ENCODE measurements at regions not wholly inside any gene's neighbourhood (a gene's known extent, or its start where the extent isn't known, plus 50 kb on each side); places are given as distances from the start of the nearest gene placed in this dataset.
A peak's percentile ranks its signal among the peaks of the same experiment; 100 is the strongest.
"Not testable (repeated sequence)": the region's sequence is repeated elsewhere in the genome, so short reads cannot be mapped to it uniquely, and the experiment has no call there.

DNA sequence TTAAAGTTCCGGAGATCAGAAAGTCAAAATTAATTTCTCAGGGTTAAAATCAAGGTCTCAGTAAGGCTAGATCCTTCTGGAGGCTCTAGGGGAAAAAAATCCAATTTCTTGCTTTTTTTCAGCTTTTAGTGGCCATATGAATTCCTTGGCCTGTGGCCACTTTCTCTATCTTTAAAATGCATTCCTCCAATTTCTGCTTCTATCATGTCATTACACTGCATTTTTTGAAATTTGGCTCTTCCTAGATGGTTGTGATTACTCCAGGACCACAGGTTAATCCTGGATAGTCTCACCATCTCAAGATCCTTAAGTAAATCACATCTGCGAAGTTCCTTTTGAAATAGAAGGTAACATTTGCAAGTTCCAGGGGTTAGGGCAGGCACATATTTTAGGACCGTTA, 1294.9 kb upstream of the CITED2 start:
- DNase-seq (ENCODE audit: low read depth), result no peak

- DNase-seq (ENCODE audit: low read depth), result no peak
Measured at GRCh38 chr6:140663772-140664171, 1289.3 kb upstream of the CITED2 start.

- DNase-seq (ENCODE audit: low read depth), result no peak
Measured at GRCh38 chr6:140663094-140663493, 1288.6 kb upstream of the CITED2 start.

GRCh38 chr6:140661691-140662090, 1287.2 kb upstream of the CITED2 start:
- DNase-seq (ENCODE audit: low read depth), result peak; percentile 69

GRCh38 chr6:140660295-140660694, 1285.8 kb upstream of the CITED2 start:
- no peak for DNase-seq (ENCODE audit: low read depth)

GRCh38 chr6:140653972-140654371, 1279.5 kb upstream of the CITED2 start:
- no peak for DNase-seq (ENCODE audit: low read depth)

DNA sequence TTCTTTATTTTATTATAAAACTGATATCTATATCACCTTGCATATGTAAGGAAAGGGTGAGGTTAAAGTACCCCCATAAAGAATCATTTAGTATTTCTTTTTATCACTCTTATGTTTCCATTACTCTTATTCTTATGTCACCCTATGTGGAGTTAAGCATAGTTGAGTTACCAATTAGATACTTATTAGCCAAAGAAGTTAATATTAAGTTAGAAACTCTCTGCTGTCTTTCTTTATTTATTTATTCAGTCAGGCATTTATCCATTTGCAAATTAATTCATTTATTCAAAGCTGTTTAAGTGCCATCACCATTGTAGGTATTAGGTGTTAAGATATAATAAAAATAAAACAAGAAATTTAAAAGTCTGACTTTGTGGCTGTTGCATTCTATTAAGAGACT, 1279.1 kb upstream of the CITED2 start:
- DNase-seq (ENCODE audit: low read depth), result no peak

- DNase-seq (ENCODE audit: low read depth), result not testable (repeated sequence)
Measured at GRCh38 chr6:140649502-140649901, 1275.1 kb upstream of the CITED2 start.

DNA sequence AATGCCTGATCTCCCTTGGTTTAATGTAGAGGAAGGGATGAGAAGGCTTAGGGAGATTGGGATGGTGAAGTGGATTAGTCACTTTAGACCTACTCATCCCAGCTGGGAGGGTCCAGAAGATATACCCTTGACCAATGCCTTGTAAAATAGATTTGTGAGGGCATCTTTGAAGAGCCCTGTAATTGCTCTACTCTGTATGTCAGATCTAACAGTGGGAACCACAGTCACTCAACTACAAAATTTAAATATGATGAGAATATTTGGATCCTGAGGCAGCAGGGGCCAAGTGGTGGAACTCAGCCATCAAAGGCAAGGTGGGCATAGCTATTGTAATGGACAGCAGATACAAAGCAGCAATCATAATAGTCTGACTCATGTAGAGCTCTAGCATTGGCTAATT, 1272.9 kb upstream of the CITED2 start:
- not testable (repeated sequence) for DNase-seq (ENCODE audit: low read depth)

DNA sequence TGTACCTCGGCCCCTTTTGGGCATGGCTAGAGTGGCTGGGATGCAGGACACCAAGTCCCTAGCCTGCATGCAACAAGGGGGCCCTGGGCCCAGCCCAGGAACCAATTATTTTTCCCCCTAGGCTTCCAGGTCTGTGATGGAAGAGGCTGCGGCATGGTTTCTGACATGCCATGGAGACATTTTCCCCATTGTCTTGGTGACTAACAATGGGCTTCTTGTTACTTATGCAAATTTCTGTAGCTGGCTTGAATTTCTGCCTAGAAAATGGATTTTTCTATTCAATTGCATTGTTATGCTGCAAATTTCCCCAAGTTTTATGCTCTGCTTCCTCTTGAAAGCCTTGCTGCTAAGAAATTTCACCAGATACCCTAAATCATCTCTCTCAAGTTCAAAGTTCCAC, 1269.6 kb upstream of the CITED2 start:
- no peak for DNase-seq (ENCODE audit: low read depth)

GRCh38 chr6:140641412-140641811, 1267.0 kb upstream of the CITED2 start:
- DNase-seq (ENCODE audit: low read depth), result no peak

DNA sequence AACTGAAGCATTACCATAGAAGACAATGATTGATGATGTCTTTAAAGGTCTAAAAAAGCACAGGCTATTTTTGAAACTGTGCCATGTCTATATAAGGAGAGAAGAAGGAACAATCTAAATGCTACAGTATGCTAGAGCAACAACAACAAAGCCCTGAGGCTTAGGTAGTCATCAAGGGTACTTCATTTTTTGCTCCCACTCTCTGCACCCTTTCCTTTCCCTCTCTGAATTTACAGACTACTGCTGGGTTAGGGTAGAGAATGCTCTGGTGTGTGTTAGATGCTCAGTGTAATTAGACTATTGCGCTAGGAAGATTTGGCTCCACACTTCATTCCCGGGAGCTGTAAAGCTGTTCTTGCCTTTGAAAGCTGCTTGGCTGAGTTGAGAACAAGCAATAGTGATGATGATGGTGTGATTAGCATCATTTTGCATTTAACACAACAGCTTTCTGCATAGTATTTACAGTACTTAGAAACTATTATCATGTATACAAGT, 1262.5 kb upstream of the CITED2 start:
- DNase-seq (ENCODE audit: low read depth), result no peak

DNA sequence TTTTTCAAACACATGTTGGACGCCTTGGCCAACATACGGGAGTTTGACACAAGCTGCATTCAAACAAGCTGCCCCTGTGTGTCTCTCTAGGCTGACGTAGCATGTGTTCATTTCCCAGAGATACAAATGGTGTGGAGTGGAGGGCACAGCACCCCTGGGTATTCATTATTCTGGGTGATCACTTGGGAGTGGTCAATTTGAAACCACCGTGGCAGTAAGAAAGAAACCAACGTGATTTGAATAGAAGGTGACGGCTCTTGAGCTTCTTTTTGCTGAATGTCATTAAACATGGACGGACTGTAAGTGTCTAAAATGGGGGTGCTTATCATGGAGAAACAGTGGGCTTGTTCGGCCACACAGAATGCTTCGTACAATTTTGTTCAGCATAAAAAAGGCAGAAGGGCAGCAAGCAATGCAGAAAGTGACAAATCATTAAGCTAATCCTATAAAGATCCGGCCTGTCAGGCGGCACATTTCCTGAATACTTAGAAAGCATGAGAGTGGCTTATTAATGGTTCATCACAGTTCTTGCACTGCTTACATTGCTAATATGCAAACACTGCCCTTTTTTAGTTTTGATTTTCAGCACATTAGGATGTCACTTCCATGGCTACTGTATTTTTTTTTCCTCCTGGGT, 1261.9 kb upstream of the CITED2 start:
- DNase-seq (ENCODE audit: low read depth), result no peak

- no peak for DNase-seq (ENCODE audit: low read depth)
Measured at GRCh38 chr6:140627002-140627401, 1252.6 kb upstream of the CITED2 start.

GRCh38 chr6:140623498-140623897, 1249.0 kb upstream of the CITED2 start:
- peak; percentile 55 for DNase-seq (ENCODE audit: low read depth)

DNA sequence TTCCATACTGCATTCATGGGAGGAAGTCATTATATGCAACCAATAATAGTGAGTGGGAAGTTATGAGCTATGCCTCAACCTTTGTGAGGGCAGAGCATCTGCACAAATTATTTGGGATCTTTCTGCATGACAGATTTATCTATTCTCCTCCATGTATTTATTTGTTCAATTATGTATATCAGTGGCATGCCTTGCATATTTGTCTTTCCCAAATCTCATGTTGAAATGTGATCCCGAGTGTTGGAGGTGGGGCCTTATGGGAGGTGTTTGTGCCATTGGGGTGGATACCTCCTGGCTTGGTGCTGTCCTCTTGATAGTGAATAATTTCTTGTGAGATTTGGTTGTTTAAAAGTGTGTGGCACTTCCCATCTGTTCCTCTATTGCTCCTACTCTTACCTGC, 1246.0 kb upstream of the CITED2 start:
- DNase-seq (ENCODE audit: low read depth), result no peak

DNA sequence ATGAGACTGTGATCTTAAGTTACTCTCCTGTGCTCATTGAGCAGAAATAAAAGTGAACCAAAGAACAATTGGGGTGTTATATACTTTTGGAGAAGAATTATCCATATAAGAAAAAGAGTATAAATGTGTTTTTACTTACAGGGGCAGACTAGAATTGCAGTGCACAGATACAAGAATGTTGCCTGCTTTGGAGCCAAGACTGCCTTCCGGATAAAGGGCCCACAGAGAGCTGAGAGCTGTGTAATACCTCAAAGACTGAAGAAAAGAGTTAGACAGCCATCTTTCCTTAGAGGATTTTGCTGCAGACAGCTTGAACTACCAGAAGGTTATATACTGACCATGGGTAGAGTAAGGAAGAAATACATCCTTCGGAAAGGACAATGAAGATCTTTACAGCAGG, 1235.5 kb upstream of the CITED2 start:
- no peak for DNase-seq (ENCODE audit: low read depth)

DNA sequence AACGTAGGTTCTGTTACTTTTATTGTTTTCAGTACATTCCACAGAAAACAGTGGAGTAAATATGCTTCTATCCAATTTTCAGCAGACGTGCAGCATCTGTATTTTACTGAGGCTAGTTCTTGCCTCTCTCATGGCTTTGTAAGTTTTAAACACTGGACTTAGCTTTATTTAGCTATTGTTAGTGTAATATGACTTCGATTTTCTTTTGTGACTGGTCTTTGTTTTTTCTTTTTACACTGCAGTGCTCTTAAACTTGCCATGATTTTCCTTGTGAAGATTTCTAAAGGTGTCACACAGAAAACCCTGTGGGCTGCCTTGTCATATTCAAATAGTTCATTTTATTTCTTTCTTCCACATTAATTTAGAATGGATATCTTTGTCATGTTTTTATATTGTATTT, 1234.9 kb upstream of the CITED2 start:
- no peak for DNase-seq (ENCODE audit: low read depth)

DNA sequence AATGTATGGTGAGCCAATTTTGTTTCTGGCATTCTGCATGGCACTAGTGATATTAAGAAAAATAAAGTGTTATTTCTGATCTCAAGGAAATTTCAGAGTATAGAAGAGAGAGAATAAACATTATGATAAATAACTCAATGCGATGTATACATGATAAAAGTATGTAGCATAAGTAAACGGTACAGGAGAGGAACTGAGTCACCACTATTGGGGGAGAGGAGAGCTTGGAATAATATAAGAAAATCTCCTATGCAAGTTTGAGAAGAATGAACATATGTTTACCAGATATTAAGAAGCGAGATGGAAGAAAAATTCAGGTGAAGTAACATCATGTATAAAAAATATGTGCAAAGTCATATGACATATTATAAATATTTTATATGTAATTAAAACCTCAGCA, 1230.3 kb upstream of the CITED2 start:
- no peak for DNase-seq (ENCODE audit: low read depth)

GRCh38 chr6:140602431-140603248, 1228.2 kb upstream of the CITED2 start:
- DNase-seq (ENCODE audit: low read depth), result no peak

- DNase-seq (ENCODE audit: low read depth), result no peak
Measured at GRCh38 chr6:140601021-140601808, 1226.8 kb upstream of the CITED2 start.

- DNase-seq (ENCODE audit: low read depth), result no peak
Measured at GRCh38 chr6:140599916-140600315, 1225.5 kb upstream of the CITED2 start.

- DNase-seq (ENCODE audit: low read depth), result no peak
Measured at GRCh38 chr6:140597181-140597580, 1222.7 kb upstream of the CITED2 start.
